ENCODE measurements at regions not wholly inside any gene's neighbourhood (a gene's known extent, or its start where the extent isn't known, plus 50 kb on each side); places are given as distances from the start of the nearest gene placed in this dataset.

GRCh38 chr6:94511502-94512088 lies 1065.7 kb upstream of the MANEA start:
- DNase-seq, result no peak

GRCh38 chr6:94510877-94511276 lies 1066.5 kb upstream of the MANEA start:
- DNase-seq, result no peak

- no peak for DNase-seq
Observed at GRCh38 chr6:94501516-94501915, 1075.8 kb upstream of the MANEA start.

- DNase-seq, result no peak
Observed at GRCh38 chr6:94498099-94498498, 1078.7 kb upstream of the EPHA7 start.

- no peak for DNase-seq
Observed at GRCh38 chr6:94494500-94494899, 1075.1 kb upstream of the EPHA7 start.

- DNase-seq, result no peak
Observed at GRCh38 chr6:94487371-94487770, 1068.0 kb upstream of the EPHA7 start.

- DNase-seq, result peak; percentile 70
Observed at GRCh38 chr6:94478133-94479005, 1059.0 kb upstream of the EPHA7 start.

- DNase-seq, result peak; percentile 1
Observed at GRCh38 chr6:94468830-94469229, 1049.5 kb upstream of the EPHA7 start.

GRCh38 chr6:94464018-94464510 lies 1044.7 kb upstream of the EPHA7 start:
- no peak for DNase-seq

GRCh38 chr6:94463306-94463705 lies 1043.9 kb upstream of the EPHA7 start:
- DNase-seq, result no peak

GRCh38 chr6:94462231-94462630 lies 1042.9 kb upstream of the EPHA7 start:
- DNase-seq, result peak; percentile 74

GRCh38 chr6:94456266-94456665 lies 1036.9 kb upstream of the EPHA7 start:
- DNase-seq, result no peak

GRCh38 chr6:94454231-94454630 lies 1034.9 kb upstream of the EPHA7 start:
- no peak for DNase-seq

- no peak for DNase-seq
Observed at GRCh38 chr6:94446120-94446519, 1026.8 kb upstream of the EPHA7 start.

- DNase-seq, result no peak
Observed at GRCh38 chr6:94443701-94444100, 1024.3 kb upstream of the EPHA7 start.

GRCh38 chr6:94424692-94425091 lies 1005.3 kb upstream of the EPHA7 start:
- no peak for DNase-seq

GRCh38 chr6:94417363-94417762 lies 998.0 kb upstream of the EPHA7 start:
- no peak for DNase-seq

GRCh38 chr6:94414041-94414440 lies 994.7 kb upstream of the EPHA7 start:
- DNase-seq, result no peak

GRCh38 chr6:94401311-94401710 lies 982.0 kb upstream of the EPHA7 start:
- DNase-seq, result peak; percentile 34

- no peak for DNase-seq
Observed at GRCh38 chr6:94394822-94395221, 975.5 kb upstream of the EPHA7 start.

- no peak for DNase-seq
Observed at GRCh38 chr6:94389218-94389617, 969.9 kb upstream of the EPHA7 start.

- no peak for DNase-seq
Observed at GRCh38 chr6:94377835-94378234, 958.5 kb upstream of the EPHA7 start.

- no peak for DNase-seq
Observed at GRCh38 chr6:94376876-94377275, 957.5 kb upstream of the EPHA7 start.

GRCh38 chr6:94372229-94372628 lies 952.9 kb upstream of the EPHA7 start:
- no peak for DNase-seq

All from DMS53 (cell line).